K562 (cell line): ENCODE measurements at regions not wholly inside any gene's neighbourhood (a gene's known extent, or its start where the extent isn't known, plus 50 kb on each side); places are given as distances from the start of the nearest gene placed in this dataset.

Source experiments
- ATAC-seq: fragments of 200-7000 bp; cut with Tn5 transposase; 3 replicates; pipeline ENCODE4 v1.9.1; 2020; ENCODE audit warnings: moderate library complexity
- BruUV-seq: library from RNA; stranded (reverse); fragments of 400-500 nt; replicated peaks from 2 replicates; lab custom pipeline; 2021; lab: Mats Ljungman, UMichigan
- CTCF ChIA-PET: fragments of 300-600 bp; formaldehyde crosslinking; extraction: SDS; loops from one replicate; lab custom pipeline; 2021; ENCODE audit warnings: low intra/inter-chr PET ratio; lab: Yijun Ruan, JAX
- POLR2A ChIA-PET: fragments of 300-600, 350-650 bp; sonication (Branson Sonifier 250); formaldehyde crosslinking; extraction: SDS; loops from one replicate; lab custom pipeline; 2021; ENCODE audit warnings: antibody characterized with exemption, inconsistent platforms; lab: Yijun Ruan, JAX
- DNase-seq, 4 experiments: peaks; one replicate each; pipeline versions ENCODE4 v3.0.0 to v3.0.0-alpha.2; 2011 to 2018; ENCODE audit warnings: low spot score in 3 of 4, mixed read lengths in 3 of 4; ENCODE audit errors: extremely low read depth in 1 of 4
- FAIRE-seq: peaks from 2 replicates; lab custom pipeline; 2011; peaks lifted over from hg19 to GRCh38; lab: Jason Lieb, UNC
- H2AFZ ChIP-seq: 2 replicates; pipeline ENCODE4 v1.6.0; 2011; ENCODE audit warnings: low read depth, low read length, control low read depth, inconsistent platforms
- H3K27ac ChIP-seq: fragments of 200-600 bp; 3 replicates; pipeline ENCODE4 v1.8.0; 2011; ENCODE audit warnings: low read depth, mild to moderate bottlenecking, control low read depth, inconsistent platforms, low read length, moderate library complexity, mixed read lengths; ENCODE audit errors: extremely low read depth
- H3K27me3 ChIP-seq, 2 experiments: fragments of 300-600 bp in 1 of 2; 2 replicates in 1 of 2; 3 replicates in 1 of 2; pipeline versions ENCODE4 v1.6.0 to v1.8.0; 2011; ENCODE audit warnings: inconsistent platforms in 2 of 2, low read length in 2 of 2, mild to moderate bottlenecking in 1 of 2, mixed read lengths in 1 of 2, moderate library complexity in 1 of 2; ENCODE audit not compliant: control insufficient read depth in 2 of 2, insufficient read depth in 2 of 2
- H3K36me3 ChIP-seq: fragments of 300-600 bp; 3 replicates; pipeline ENCODE4 v1.8.0; 2011; ENCODE audit warnings: mild to moderate bottlenecking, low read length, inconsistent platforms; ENCODE audit not compliant: control insufficient read depth, insufficient read depth
- H3K4me1 ChIP-seq, 2 experiments: fragments of 200-600 bp in 1 of 2; replicated peaks in 1 of 2; 2 replicates in 1 of 2; 3 replicates in 1 of 2; pipeline versions ENCODE4 v1.5.1 to v1.8.0; 2011; ENCODE audit warnings: inconsistent platforms in 2 of 2, low read length in 2 of 2, mild to moderate bottlenecking in 1 of 2, mixed read lengths in 1 of 2, moderate library complexity in 1 of 2; ENCODE audit not compliant: control insufficient read depth in 2 of 2, insufficient read depth in 2 of 2
- H3K4me2 ChIP-seq: 2 replicates; pipeline ENCODE4 v1.6.1; 2011; ENCODE audit warnings: low read length, control low read depth, inconsistent platforms, mixed read lengths; ENCODE audit not compliant: insufficient read depth
- H3K4me3 ChIP-seq: fragments of 200-600 bp; sonication (generic), shearing (Covaris generic); 2 replicates; pipeline ENCODE4 v1.5.1; 2016; ENCODE audit warnings: control low read depth, inconsistent platforms
- H3K79me2 ChIP-seq: fragments of 200-600 bp; 3 replicates; pipeline ENCODE4 v1.8.0; 2011; ENCODE audit warnings: low read length, inconsistent platforms; ENCODE audit not compliant: control insufficient read depth, insufficient read depth
- H3K9ac ChIP-seq, 2 experiments: 2 replicates each; pipeline versions ENCODE4 v1.6.0 to v1.6.1; 2011; ENCODE audit warnings: low read depth in 2 of 2, low read length in 2 of 2, control low read depth in 1 of 2, inconsistent platforms in 1 of 2, mild to moderate bottlenecking in 1 of 2, mixed read lengths in 1 of 2; ENCODE audit not compliant: insufficient read depth in 1 of 2
- H3K9me1 ChIP-seq: one replicate; pipeline ENCODE4 v1.6.0; 2011; ENCODE audit warnings: inconsistent platforms, mild to moderate bottlenecking, low read length, moderate library complexity; ENCODE audit not compliant: control insufficient read depth, insufficient read depth
- H3K9me3 ChIP-seq: replicated peaks from 2 replicates; pipeline ENCODE4 v1.5.1; 2011; ENCODE audit warnings: low read depth, low read length, inconsistent platforms; ENCODE audit not compliant: control insufficient read depth, insufficient read depth
- H4K20me1 ChIP-seq: replicated peaks from 2 replicates; pipeline ENCODE4 v1.6.1; 2011; ENCODE audit warnings: low read length, inconsistent platforms, mixed read lengths; ENCODE audit not compliant: control insufficient read depth, insufficient read depth
- DEAF1 ChIP-seq: fragments of 450-650 bp; formaldehyde crosslinking; IDR thresholded peaks from 2 replicates; pipeline ENCODE4 v1.4.0; 2020; ENCODE audit warnings: mild to moderate bottlenecking, moderate library complexity
- DPF2 ChIP-seq: fragments of 450-650 bp; IDR thresholded peaks from 2 replicates; pipeline ENCODE4 v1.6.1; 2016
- MAFG ChIP-seq: fragments of 450-650 bp; conservative IDR thresholded peaks from 2 replicates; pipeline ENCODE4 v1.6.1; 2016; ENCODE audit warnings: missing genetic modification characterization, missing compliant biosample characterization
- NFE2 ChIP-seq: IDR thresholded peaks from 2 replicates; pipeline ENCODE4 v1.6.1; 2014; ENCODE audit warnings: antibody characterized with exemption, low read depth
- NFE2L1 ChIP-seq: fragments of 450-650 bp; IDR thresholded peaks from 2 replicates; pipeline ENCODE4 v1.6.1; 2016; ENCODE audit warnings: missing genetic modification characterization, low read depth, mild to moderate bottlenecking, missing compliant biosample characterization, moderate library complexity, borderline replicate concordance
- PCBP2 ChIP-seq: fragments of 200-400 bp; formaldehyde crosslinking; IDR thresholded peaks from 2 replicates; pipeline ENCODE4 v1.6.1; 2018; ENCODE audit warnings: low read length, low read depth, mild to moderate bottlenecking, moderate library complexity; ENCODE audit not compliant: poor library complexity, severe bottlenecking
- PYGO2 ChIP-seq: fragments of 450-650 bp; IDR thresholded peaks from 2 replicates; pipeline ENCODE4 v1.6.1; 2016; ENCODE audit warnings: mild to moderate bottlenecking, missing genetic modification characterization, moderate library complexity, missing compliant biosample characterization
- RBM22 ChIP-seq: fragments of 200-400 bp; formaldehyde crosslinking; IDR thresholded peaks from 2 replicates; pipeline ENCODE4 v1.6.1; 2018; ENCODE audit warnings: low read length, low read depth; ENCODE audit not compliant: poor library complexity, severe bottlenecking
- SETDB1 ChIP-seq: IDR thresholded peaks from one replicate; pipeline ENCODE4 v1.6.1; 2012; ENCODE audit warnings: low read length, control low read depth, inconsistent platforms
- SIRT6 ChIP-seq: IDR thresholded peaks from one replicate; pipeline ENCODE4 v1.6.1; 2012; ENCODE audit warnings: low read depth, mild to moderate bottlenecking, control low read depth, inconsistent platforms, low read length, moderate library complexity
- SMAD4 ChIP-seq: fragments of 250-450 bp; sonication (Bioruptor Pico); conservative IDR thresholded peaks from 2 replicates; pipeline ENCODE4 v1.8.0; 2021; ENCODE audit warnings: inconsistent platforms, mild to moderate bottlenecking, moderate library complexity
- SMARCA4 ChIP-seq: fragments of 450-650 bp; IDR thresholded peaks from 2 replicates; pipeline ENCODE4 v1.6.1; 2016
- SMC3 ChIP-seq: conservative IDR thresholded peaks from 2 replicates; pipeline ENCODE4 v1.6.1; 2011; ENCODE audit warnings: low read depth, low read length, improper control_type of control experiment; ENCODE audit not compliant: insufficient read depth
- ZEB2 ChIP-seq: fragments of 450-650 bp; IDR thresholded peaks from 2 replicates; pipeline ENCODE4 v1.6.1; 2016
- ZNF699 ChIP-seq: fragments of 250-450 bp; sonication (Bioruptor Pico); IDR thresholded peaks from 2 replicates; pipeline ENCODE4 v1.8.0; 2021; ENCODE audit warnings: mild to moderate bottlenecking, moderate library complexity; ENCODE audit not compliant: insufficient replicate concordance
- WGBS: fragments of 100-300 bp; shearing (Covaris generic); methylation state at CpG from one replicate; pipeline ENCODE4 v1.1.6; 2016; ENCODE audit warnings: low coverage, mixed read lengths; ENCODE audit not compliant: insufficient coverage; ENCODE audit errors: missing lambda C conversion rate; 5-methylcytosine and 5-hydroxymethylcytosine counted together
- in situ Hi-C: fragments of 300-500 bp; cut with MboI; formaldehyde crosslinking; loops from 4 replicates; pipeline ENCODE4 v1.15.0; 2018; ENCODE audit warnings: inconsistent platforms, mixed read lengths
- intact Hi-C: fragments of 100-400 bp; cut with micrococcal nuclease; formaldehyde crosslinking; loops from 2 replicates; pipeline ENCODE4 v1.14.2; 2022
- TF ChIP-seq, protein P1 (sequence below): fragments of 450-650 bp; formaldehyde crosslinking; IDR thresholded peaks from 2 replicates; pipeline ENCODE4 v1.4.0; 2020; ENCODE audit warnings: mild to moderate bottlenecking, mixed read lengths
- TF ChIP-seq, protein P2 (sequence below): fragments of 450-650 bp; IDR thresholded peaks from 2 replicates; pipeline ENCODE4 v1.6.1; 2017; ENCODE audit warnings: antibody characterized with exemption, mild to moderate bottlenecking

GRCh38 chr3:194233150-194233549 lies 97.2 kb downstream of the HES1 start:
- BruUV-seq = no TSS peak
- ChIA-PET CTCF (no interaction called here), POLR2A (interaction anchor here (0.7 to 1.0 kb wide), 2 partner anchors 10 to 66 kb away, joined by 3 to 4 read pairs; no protein-coding TSS in a partner anchor)
- ATAC-seq (no peak; the same call in 1 of the 3 replicates), DNase-seq (no peak), FAIRE-seq (no peak)
- 100% methylated on average over 1 of the region's 1 CpG for WGBS
- Histone ChIP-seq H4K20me1 (no peaks in the 10 kb centered on the region), H3K4me1 (peaks cover 7 to 29% of the 10 kb centered on the region in 2 experiments), H3K36me3 (no peaks in the 10 kb centered on the region), H3K9ac (no peak overlapping the region), H3K27me3 (no peaks in the 10 kb centered on the region), H3K9me3 (peaks cover 9% of the 10 kb centered on the region; the same call in 1 of the 2 replicates), H3K9me1 (no peaks in the 10 kb centered on the region), H3K27ac (no peak overlapping the region), H3K4me3 (no peak overlapping the region), H3K79me2 (no peaks in the 10 kb centered on the region), H2AFZ (peak overlapping the region; percentile 16), H3K4me2 (no peak overlapping the region)
- in situ Hi-C loops (no loop called here), intact Hi-C loops (no loop called here)
- TF ChIP-seq DEAF1 (no peak), NFE2L1 (tag) (peak; percentile 82), NFE2 (peak; percentile 92), SETDB1 (no peak), SMAD4 (CRISPR knock-in tag) (0 out of 2 replicates have a peak, but pooled peaks have one; percentile 25), MAFG (peak; percentile 94), SMC3 (no peak), ZEB2 (no peak), PCBP2 (no peak), ZNF699 (no peak), DPF2 (0 out of 2 replicates have a peak, but pooled peaks have one; percentile 19), PYGO2 (tag) (no peak), RBM22 (no peak), SIRT6 (no peak), SMARCA4 (0 out of 2 replicates have a peak, but pooled peaks have one; percentile 30)
- TF ChIP-seq, protein P1, sequence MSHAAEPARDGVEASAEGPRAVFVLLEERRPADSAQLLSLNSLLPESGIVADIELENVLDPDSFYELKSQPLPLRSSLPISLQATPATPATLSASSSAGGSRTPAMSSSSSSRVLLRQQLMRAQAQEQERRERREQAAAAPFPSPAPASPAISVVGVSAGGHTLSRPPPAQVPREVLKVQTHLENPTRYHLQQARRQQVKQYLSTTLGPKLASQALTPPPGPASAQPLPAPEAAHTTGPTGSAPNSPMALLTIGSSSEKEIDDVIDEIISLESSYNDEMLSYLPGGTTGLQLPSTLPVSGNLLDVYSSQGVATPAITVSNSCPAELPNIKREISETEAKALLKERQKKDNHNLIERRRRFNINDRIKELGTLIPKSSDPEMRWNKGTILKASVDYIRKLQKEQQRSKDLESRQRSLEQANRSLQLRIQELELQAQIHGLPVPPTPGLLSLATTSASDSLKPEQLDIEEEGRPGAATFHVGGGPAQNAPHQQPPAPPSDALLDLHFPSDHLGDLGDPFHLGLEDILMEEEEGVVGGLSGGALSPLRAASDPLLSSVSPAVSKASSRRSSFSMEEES = no peak
- TF ChIP-seq, protein P2, sequence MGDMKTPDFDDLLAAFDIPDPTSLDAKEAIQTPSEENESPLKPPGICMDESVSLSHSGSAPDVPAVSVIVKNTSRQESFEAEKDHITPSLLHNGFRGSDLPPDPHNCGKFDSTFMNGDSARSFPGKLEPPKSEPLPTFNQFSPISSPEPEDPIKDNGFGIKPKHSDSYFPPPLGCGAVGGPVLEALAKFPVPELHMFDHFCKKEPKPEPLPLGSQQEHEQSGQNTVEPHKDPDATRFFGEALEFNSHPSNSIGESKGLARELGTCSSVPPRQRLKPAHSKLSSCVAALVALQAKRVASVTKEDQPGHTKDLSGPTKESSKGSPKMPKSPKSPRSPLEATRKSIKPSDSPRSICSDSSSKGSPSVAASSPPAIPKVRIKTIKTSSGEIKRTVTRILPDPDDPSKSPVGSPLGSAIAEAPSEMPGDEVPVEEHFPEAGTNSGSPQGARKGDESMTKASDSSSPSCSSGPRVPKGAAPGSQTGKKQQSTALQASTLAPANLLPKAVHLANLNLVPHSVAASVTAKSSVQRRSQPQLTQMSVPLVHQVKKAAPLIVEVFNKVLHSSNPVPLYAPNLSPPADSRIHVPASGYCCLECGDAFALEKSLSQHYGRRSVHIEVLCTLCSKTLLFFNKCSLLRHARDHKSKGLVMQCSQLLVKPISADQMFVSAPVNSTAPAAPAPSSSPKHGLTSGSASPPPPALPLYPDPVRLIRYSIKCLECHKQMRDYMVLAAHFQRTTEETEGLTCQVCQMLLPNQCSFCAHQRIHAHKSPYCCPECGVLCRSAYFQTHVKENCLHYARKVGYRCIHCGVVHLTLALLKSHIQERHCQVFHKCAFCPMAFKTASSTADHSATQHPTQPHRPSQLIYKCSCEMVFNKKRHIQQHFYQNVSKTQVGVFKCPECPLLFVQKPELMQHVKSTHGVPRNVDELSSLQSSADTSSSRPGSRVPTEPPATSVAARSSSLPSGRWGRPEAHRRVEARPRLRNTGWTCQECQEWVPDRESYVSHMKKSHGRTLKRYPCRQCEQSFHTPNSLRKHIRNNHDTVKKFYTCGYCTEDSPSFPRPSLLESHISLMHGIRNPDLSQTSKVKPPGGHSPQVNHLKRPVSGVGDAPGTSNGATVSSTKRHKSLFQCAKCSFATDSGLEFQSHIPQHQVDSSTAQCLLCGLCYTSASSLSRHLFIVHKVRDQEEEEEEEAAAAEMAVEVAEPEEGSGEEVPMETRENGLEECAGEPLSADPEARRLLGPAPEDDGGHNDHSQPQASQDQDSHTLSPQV = peak; percentile 40; the same call in 1 of the 2 replicates
